HG02588 (cell line): ENCODE measurements at regions not wholly inside any gene's neighbourhood (a gene's known extent, or its start where the extent isn't known, plus 50 kb on each side); places are given as distances from the start of the nearest gene placed in this dataset.

Experiments
- ATAC-seq: cut with Tn5 transposase; IDR thresholded peaks from one replicate; pipeline ENCODE4 v1.9.1; 2021; ENCODE audit warnings: mild to moderate bottlenecking, moderate library complexity; ENCODE audit not compliant: unreplicated experiment

DNA sequence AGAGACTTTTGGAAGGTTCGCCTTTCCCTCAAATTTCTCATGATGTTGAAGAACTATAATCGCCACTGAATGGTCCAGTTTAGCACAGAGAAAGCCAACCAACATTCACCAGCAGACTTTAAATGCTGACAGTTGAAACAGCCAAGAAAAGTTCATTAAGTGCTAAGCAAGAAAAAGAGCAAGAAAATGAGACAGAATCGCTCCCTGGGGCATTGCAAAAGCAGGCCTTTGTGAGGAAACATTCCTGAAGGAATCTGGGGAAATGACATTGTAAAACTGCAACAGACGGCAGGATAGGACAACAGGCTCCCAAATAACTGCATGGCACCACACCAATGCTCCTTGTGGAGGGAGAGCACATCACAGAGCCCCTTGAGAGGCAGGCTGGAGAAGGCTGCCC, 269.3 kb upstream of the ID2 start:
- ATAC-seq: no peak

DNA sequence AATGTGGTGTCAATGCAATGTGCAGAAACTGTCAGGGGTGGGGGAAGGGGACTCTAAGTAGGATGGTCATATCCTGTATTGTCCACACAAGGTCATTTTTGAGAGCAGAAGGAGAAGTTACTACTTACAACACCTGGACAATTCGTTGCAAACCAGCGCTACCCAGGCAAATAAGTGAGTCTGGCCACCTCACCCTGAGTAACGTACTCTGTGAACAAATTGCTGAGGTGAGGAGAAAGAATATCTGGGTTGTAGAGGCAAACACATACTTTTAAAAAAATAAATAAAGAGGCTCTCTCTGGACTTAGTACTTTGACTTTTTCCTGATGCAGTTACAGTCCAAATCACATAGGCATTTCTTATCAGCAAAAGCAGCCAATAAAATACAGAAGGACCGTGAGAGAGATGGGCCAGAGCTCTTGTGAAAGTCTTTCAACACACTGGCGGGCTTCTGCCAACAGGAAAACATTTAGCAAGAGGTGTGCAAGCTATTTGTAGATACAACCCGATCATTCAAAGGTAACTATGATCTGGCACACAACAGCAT, 268.2 kb upstream of the ID2 start:
- ATAC-seq: no peak

DNA sequence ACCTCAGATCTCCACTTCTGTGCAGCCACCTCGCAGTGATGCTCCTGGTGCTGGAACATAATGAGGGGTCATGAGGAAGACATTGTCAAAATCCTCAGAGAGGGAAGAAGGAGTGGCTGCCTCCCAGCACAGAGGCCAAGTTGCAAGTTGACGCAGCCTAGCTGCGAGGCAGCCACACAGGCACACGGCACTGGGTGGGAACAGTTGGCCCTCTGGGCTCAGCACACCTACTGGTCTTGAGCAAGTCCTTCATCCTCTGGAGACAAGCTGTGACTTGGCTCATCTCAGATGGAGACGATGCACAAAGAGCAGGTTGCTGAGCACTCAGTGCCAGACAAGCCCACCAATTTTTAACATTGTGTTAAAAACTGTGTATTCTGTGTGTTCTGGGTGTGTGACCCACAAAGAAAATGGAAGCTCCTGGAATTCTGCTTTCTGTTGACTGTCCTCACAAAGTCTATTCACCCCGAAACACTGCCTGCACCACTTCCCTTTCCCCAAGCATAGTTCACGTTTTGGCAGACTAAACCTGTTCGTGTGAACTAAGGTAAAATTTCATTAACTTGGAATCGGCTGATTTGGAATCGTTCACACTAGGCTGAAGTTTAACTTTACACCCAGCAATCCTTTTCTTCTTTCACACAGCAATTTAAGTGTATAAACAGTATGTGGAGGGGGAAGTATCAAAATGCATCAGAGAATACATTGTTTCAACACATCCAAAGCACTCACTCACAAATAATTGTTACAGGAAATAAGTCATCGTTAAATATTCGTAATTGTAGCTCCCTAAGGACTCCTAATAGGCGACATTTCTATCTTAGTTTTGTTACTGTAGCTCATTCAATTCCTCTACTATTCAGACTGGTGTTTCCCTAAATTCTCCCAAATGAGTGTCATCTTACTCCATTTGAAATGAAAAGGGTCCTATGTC, 266.6 kb upstream of the ID2 start:
- no peak for ATAC-seq

DNA sequence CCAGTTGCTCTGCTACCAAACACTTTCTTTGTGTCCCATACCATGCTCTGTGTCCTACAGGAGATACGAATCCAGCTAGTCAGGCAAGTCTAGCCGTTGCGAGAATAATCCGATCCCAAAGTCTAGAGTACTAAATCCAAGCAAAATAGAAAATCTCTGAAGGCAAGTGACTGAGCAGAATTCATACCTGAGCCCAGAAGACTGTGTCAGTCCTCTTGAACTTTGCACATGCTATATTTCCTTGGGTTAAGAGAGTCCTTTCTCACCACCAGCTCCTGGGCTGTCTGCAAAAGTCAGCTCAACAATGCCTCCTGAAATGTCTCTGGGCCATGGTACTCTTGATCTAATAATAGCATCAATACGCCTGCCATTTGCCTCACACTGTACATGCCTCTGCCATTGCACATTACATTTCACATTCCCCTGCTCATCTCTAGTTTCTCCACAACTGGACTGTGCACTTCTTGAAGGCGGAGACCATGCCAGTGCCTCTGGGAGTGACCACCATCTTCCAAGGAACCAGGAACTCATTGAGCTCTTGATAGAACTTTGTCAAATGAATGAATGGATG, 265.8 kb upstream of the ID2 start:
- no peak for ATAC-seq

DNA sequence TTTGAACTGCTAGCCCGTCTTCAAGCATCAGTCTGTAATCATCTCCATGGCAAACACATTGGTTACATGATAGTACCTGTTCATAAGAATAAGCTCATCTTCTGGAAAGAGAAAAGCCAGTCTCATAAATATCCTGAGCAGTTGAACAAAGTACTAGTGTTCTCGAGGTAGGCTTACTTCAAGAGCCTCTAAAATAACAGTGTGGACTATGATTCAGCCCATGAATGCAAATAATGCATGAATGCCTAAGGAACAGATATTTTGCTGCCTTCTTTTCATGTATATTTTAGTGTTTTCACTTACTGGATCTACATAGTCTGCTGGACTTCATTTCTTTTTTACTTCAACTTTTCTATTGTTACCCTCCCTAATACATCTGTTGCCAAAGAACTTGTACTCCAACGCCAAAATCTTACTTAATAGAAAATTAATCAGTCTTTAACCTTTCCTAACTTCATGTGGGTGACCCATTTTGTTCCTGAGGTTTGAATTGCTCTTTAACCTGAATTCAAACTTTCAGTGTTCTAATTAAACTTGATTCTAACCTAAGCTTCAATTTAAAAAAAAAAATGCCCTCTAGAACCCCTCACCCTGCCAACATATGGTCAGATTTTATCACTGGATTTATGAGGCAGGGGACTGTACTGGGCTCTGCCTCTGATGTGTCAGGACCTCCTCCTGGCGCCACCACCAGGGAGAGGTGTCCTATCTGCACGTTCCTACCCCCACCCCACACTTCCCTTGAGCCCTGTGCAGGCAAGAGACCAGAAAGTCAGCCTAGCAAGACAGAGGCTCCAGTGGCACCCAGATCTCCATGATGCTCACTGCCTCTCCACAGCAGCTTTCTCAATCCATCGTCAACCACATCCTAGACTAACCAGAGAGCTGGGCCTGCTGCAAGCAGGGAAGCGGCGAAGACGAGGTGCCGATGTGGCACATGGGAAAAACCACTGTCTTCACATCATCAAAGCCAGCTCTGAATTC, 264.7 kb upstream of the ID2 start:
- no peak for ATAC-seq

GRCh38 chr2:8418721-8419120, 263.1 kb upstream of the ID2 start:
- no peak for ATAC-seq

- ATAC-seq: peak; percentile 96
These were observed 260.0 kb upstream of the ID2 start for GRCh38 chr2:8421658-8422449.

DNA sequence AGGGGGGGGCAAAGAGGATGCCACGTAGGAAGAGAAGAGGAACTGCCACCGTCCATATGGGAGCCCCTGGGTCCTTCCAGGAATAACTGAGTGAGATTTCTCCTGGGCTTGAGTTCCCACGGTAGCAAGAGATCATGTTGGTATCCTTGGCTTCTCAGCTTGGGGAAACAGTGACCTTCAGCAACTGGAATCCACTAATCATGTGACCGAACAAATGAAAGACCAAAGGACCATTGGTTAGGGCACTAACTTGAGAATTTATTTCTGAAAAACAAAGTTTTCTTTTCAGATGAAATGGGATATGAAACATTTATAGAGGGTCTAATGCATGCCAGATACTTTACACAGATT, 259.4 kb upstream of the ID2 start:
- ATAC-seq: no peak

GRCh38 chr2:8424997-8425900, 256.6 kb upstream of the ID2 start:
- no peak for ATAC-seq

DNA sequence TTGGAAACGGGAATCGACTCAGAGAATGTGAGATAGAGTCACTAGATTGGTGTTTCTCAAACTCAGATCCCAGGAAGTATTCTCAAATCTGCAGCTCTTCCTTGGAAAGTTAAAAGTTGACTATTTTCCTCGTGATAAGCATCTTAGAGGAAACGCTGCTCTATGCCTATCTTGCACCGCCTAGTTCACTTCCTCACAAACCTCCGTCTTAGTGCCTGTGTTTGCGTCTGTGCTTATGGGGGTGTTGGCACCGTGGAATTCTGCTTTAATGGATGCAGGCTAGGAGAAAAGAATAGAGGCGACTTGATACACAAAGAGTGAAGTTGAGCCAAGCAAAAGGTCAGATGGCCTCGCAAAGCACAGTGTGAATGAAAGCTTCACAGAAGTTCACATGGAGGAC, 255.3 kb upstream of the ID2 start:
- no peak for ATAC-seq

GRCh38 chr2:8427211-8427610, 254.6 kb upstream of the ID2 start:
- ATAC-seq: no peak

DNA sequence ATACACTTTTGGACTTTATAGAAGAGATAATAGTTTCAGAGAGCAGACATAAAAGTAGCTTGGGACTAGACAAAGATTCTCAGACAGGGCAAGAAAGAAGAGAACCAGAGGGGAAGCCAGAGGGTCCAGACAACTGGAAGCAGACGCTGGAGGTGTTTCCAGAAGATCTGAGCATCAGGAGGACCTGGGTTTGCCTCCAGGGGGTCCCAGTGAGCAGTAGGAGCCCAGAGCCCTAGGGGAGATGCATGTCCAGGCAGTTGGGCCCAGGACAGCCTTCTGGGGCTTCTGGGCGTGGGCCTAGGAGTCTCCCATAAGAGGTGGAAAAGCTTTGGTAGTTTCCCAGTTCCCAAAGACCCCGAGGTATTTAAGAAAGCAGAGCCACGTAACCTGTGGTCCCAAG, 251.2 kb upstream of the ID2 start:
- no peak for ATAC-seq

DNA sequence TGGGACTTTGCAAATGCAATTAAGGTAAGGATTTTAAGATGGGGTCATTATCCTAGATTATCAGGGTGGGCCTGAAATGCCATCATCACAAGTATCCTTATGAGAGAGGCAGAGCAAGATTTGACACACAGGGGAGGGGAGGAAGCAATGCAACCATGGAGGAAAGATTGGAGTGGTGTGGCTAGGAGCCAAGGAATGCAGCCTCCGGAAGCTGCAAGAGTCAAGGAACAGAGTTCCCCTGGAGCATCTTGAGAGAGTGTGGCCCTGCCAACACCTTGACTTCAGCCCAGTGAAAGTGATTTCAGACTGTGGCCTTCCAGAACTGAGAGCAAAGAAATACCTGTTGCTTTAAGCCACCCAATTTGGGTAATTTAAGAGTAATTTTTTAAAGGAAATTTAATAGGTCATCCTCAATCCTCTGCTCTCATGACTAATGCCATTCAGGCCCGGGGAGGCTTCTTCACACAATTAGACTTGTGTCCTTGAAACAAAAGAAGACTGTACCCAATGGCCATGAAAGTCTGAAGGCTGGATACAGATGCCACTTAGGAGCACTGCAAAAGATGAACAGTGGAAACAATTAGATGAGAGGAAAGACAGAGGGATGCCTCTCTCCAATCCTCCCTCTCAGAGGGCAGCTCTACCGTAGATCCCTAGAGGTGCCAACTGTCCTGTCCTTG, 250.3 kb upstream of the ID2 start:
- no peak for ATAC-seq

DNA sequence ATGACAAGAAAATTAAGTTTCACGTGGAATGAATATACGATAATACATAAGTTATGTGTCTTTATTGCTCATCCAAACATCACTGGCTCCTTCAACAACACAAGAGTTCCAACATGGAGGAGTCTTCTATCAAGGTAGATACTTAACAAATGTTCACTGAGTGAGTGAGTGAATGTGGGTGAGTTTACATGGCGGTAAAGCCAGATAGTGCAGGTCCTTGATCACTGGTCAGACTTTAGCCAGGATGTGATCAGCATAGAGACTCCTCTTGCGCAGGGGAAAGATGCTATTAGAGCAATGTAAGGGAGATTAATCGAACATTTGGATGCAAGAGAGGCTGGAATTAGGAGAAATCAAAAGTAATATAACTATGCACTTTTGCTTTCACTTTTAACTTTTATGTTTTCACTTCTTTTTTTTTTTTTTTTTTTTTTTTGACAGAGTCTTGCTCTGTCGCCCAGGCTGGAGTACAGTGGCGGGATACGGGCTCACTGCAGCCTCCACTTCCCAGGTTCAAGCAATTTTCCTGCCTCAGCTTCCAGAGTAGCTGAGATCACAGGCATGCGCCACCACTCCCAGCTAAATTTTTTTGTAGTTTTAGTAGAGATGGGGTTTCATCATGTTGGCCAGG, 249.0 kb upstream of the ID2 start:
- ATAC-seq: no peak

- ATAC-seq: no peak
These were observed 248.5 kb upstream of the ID2 start for GRCh38 chr2:8433390-8433789.

GRCh38 chr2:8435608-8436007, 246.2 kb upstream of the ID2 start:
- no peak for ATAC-seq

DNA sequence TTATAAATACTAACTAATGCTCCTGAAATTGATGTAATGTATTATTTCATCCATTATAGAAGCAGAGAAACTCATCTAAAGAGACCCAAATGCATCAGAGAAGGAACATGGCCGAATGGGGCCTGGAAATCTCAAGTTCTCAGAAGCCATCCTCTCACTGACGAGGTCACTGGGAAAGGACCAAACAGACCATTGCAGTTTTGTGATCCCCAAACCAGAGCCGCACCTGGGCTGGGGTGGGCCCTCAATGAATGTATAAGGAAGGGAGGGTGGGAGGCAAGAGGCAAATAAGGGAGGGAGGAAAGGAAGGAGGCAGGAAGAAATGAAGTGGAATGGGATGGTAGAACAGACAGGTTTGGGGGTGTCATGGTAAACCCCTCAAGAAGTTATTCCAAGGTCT, 245.3 kb upstream of the ID2 start:
- ATAC-seq: no peak

DNA sequence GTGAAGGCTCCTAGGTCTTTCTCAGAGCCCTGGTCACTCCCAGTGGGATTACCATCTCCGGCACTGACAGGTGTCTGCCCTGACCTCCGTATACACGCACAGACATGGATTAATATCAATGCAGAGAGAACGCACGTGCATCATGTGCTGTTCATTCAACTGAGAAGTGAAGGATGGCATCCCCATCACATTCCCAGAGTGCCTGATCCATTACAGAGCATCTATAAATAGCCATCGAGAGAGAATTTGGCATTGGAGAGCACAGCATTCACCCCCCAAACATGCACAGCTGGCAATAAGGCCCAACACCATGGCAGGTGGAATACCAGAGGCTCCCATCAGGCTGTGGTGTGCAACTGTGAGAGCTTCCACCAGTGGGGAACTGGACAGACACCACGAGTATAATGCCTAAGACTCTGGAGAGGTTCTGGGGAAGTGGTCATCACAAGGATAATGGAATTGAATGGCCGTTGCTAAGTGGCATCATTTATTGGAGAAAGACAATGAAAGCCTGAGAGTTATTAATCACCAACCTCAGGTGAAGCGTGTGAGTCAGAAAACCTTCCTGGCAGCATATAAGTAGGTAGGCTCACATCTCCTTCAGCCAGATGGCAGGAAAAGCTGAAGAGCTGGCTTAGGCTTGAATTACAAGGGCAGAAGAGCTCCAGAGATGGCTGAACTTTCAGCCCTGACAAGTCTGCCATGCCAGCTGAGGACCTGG, 244.5 kb upstream of the ID2 start:
- ATAC-seq: no peak
